GM19372 (cell line): ENCODE measurements at regions not wholly inside any gene's neighbourhood (a gene's known extent, or its start where the extent isn't known, plus 50 kb on each side); places are given as distances from the start of the nearest gene placed in this dataset.

Experiments
- ATAC-seq: cut with Tn5 transposase; IDR thresholded peaks from one replicate; pipeline ENCODE4 v1.9.1; 2021; ENCODE audit warnings: mild to moderate bottlenecking, low read depth, moderate library complexity; ENCODE audit not compliant: unreplicated experiment

GRCh38 chr11:115679945-115680344 lies 175.7 kb upstream of the CADM1 start:
- ATAC-seq, result no peak

DNA sequence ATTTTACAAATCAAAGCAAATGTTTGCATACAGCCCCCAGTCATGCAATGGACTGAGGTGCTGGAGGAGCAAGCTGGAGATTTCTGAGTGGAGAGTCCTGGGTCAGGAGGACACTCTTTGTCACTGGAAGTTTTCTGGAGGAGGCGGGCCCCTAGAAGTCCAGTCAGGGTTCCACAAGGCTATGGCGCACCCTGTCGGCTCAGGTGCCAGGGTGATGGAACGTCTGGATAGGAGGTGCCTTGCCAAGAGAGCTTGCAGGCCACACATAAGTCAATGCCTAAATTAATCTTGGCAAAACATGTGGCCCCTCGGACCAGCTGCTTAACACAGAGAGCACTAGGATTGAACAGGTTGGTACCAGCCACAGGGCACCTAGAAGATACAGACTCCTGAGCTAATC lies 174.7 kb upstream of the CADM1 start:
- ATAC-seq, result no peak

DNA sequence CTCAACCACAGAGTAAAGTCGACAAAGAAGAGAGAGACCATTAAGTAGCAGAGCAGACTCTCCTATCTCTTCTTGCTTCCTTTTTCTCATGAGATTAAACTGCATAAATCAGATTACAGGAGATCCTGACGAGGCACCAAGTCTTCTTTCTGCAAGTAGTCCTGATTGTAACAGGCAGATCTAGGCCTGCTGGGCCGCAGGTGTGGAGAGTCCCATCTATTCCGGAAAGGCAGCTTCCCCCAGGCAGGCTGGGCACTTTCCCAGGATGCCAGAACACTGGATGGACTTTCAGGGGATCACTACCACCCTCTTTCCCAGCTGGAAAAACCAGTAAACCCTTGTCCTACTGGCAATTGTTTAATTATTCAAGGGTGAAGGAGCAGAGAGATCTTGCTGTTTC lies 173.0 kb upstream of the CADM1 start:
- ATAC-seq, result no peak

DNA sequence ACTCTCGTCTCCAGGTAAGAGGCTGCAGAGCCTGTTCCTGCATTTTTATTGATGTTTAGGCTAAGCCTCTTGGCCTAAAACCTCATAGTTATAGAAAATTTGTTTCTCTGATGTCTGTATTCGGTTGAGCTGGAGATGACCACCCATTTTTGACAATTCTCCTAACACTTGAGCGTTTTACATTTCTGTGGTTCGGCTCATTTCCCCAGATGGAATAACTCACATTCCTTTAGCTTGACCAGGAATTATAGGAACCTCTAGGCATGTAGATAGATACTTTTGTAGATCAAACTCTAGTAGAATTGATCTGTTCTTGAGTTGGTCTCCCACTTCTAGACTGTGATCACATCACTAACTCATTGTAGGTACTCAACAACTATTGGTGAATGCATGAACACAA lies 172.6 kb upstream of the CADM1 start:
- ATAC-seq, result no peak

- no peak for ATAC-seq
These were observed 172.0 kb upstream of the CADM1 start for GRCh38 chr11:115676206-115676605.

DNA sequence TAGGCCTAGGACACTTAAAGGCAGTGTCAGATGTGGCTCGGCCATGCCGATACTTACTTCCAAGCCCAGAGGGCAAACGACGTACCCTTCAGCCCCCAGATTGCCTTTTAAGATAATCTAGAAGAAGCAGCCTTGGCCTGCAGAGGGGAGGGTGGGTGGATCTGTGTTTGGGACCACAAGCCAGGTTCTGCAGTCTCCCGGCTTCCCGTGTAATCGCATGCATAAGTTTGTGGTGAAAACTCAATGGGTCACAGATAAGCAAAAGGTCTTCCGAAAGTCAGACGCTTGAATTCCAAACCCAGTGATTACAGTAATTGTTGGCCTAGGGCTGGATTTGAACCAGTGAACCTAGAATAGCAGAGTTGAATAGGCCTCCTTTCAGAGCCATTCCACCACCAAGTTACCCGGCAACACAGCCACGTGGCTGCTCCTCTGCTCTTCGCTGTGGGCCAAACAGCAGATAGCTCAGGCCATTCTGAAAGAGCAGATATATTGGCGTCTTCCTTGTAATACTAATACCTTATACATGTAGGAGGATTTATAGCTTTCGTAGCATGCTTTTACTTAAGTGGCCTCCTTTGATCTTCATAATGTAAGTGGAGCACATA lies 170.8 kb upstream of the CADM1 start:
- no peak for ATAC-seq

GRCh38 chr11:115674176-115674936 lies 170.1 kb upstream of the CADM1 start:
- ATAC-seq, result no peak

- no peak for ATAC-seq
These were observed 169.5 kb upstream of the CADM1 start for GRCh38 chr11:115673720-115674119.

DNA sequence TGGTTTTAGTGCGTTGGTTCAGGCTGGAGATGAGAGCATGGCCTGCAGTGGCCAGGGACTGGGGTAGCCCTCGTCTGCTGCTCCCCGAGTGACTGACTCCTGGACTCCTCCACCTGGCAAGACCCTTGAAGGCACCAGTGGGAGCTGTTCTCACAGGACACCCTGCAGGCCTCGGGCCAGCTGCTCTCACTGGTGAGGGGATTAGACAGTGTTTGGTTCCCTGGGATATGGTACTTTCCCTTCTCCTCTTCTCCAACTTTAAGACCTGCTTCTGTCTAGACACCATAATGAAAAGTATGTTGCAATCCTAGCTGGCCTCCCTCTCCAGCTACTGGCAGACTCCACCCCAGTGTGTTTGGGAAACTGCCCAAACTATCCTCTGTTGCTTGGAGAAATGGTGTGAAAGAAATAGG lies 168.8 kb upstream of the CADM1 start:
- ATAC-seq, result no peak

GRCh38 chr11:115672412-115672811 lies 168.2 kb upstream of the CADM1 start:
- no peak for ATAC-seq

DNA sequence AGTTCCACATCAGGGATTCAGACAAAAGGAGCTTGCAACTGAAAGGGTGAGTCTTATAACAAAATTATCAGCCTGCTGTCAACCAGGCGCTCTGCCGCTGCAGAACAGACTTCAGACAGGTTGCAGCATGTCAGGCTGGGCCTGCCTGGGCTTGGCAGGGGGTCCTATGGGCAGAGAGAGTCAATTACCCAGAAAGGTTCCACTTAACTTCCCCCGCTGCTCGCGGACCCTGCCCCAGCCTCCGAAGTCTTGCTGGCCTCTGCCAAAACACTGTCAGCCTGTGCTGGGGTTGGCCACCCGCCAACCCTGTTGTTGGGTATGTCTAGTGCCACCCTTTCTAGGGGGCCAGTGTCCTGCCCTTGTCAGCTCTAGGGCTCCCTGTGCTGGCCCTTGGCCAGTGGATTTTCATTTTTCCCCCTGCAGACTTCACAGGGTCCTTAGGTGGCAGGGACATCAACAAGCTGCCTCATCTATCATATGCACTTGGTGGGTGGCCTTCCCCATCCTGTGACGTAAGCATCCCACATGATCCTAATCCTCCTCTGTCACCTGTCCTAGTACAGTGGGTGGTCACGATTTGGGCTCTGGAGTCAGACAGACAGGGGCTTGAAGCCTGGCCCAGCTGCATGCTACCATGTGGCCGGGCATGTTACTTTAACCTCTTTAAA lies 166.5 kb upstream of the CADM1 start:
- ATAC-seq, result no peak

- no peak for ATAC-seq
These were observed 161.7 kb upstream of the CADM1 start for GRCh38 chr11:115665958-115666357.

DNA sequence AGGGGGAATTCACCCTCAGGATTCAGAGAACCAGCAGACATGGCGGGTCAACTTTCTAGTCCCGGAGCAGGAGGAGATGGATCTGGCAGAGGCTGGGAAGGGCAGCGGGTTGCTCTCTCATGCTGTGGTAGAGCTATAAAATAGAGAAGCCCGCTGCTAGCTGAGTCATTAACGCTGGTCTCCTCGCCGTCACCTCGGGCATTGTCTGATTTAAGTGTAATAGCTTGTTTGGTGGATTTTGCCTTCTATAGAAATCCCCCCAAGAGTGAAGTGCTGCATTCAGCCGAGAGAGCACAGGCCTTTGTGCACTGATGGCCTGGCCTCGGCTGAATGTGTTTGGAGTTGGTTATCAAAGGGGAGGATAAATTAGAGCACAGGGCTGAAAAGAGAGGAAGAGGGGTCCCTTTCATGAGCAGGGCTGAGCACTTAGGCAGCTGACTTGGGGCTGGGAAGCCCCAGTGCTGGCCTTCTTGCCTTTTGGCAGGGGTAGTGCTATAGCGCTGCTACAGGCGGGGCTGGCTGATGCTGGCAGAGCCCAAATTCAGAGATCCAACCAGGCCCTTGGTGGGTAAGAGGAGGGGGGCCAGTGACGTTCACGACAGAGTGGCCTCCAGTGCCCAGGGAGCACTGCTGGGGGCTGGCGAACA lies 161.1 kb upstream of the CADM1 start:
- ATAC-seq, result no peak

- no peak for ATAC-seq
These were observed 160.1 kb upstream of the CADM1 start for GRCh38 chr11:115664313-115664712.

- no peak for ATAC-seq
These were observed 159.6 kb upstream of the CADM1 start for GRCh38 chr11:115663790-115664189.

DNA sequence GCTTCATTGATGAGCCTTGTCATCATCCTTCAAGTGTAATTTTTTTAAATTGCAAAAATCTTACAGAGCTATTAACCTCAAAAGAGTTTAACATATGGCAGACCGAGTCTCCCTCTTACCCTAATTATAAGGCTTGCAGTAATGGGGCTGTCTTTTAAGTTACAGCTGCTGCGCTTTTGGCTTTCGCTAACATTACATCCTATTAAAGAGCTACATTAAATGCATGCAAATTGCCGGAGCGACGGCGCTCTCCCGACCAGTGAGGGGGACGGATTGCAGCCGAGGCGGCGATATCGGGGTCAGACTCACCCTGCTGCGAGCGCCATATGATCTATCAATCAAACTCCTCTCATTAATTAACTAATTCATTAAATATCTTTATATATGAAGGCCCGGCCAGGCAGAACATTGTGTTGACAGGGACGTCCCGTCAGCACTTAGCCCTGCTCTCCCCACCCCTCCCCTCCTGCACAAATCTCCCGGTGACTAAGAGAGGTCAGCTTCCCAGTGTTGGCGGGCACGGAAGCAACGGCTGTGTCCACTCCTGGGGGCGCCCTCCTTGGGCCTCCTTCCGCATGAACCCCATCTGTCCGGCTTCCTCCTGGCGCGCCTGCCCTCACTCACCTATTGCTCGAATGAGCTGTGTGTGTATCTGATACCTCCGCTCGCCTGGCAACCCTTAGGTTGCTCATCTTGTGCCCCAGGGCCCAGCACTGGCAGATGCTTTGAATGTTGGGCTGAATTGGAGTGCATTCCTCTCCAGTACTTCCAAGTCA lies 156.0 kb upstream of the CADM1 start:
- ATAC-seq, result no peak

DNA sequence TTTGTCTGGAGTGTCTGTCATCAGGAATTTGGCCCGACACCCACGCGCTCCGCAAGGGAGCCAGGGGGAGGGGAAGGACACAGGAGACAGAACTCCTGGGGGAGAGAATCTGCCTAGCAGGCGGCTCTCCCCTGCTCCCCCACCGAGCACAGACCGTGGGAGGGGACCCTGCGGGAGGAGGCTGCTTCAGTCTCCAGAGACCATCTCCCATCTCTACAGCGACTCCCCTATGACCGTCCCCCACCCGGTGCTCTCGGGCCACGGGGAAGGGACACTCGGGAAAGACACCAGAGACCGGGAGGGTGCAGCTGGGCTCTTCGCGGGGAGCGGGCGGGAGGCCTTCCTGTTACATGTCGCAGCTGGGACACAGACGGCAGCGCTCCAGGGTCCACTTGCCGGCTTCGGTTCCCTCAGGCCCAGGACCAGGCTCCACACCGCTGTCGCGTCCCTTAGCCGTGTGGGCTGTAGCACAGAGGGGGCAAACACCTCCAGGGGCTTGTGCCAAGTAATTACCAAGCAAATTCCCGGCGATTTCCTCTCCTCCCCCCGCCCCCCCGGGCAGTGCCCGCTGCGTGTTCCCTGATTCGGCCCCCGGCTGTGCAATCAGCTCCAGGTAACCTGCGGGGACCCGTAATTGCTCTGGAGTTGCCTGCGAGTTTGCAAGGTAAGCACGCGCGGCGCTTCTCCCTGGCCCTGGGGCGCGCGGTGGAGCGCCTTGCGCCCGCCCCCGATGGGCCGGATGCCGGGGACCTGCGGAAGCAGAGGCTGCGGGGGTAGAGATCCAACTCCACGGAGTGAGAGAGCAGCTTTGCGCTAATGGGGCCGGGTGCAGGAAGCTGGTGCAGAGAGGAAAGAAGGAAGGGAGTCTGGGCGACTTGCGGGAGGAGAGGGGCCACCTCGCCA lies 155.1 kb upstream of the CADM1 start:
- ATAC-seq, result no peak

DNA sequence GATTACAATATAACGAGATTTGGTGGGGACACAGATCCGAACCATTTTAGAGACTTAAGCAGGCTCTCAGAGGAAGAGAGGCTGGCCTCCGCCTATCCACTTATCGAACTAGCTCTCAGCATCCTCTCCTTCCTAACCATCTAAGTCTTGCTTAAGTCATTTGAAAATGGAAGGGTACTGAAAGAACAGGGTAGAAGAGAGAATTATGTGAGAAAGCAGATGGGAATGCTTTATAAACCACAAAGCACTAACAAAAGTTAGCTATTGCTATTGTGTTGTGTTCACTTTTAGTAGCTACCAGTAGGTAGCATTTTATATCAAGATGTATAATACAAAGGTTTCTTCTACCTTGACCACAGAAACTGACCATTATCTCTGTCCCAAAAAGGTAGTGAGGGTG lies 153.4 kb upstream of the CADM1 start:
- no peak for ATAC-seq

GRCh38 chr11:115656669-115657068 lies 152.5 kb upstream of the CADM1 start:
- ATAC-seq, result no peak

DNA sequence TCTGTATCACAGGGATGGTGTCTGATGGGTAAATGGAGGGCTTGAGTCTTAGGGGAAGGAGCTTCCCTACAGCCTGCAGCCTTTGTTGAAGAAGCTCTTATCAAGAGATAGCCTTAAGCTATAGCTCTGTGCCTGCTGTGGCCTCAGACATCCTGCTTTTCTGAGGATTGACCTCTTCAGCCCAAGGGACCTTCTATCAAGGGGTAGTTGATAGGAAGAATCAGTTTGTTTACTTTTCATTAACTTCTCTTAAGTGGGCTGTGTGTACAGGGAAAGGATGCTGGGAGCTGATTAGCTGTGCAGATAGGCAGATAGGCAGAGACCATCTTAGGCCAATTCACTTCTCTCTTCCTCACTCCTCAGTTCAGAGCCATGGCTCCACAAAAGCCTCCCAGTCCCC lies 151.8 kb upstream of the CADM1 start:
- ATAC-seq, result no peak
